ENCODE measurements at regions not wholly inside any gene's neighbourhood (a gene's known extent, or its start where the extent isn't known, plus 50 kb on each side); places are given as distances from the start of the nearest gene placed in this dataset.

GRCh38 chr14:59015482-59015881 lies 173.0 kb upstream of the DAAM1 start:
- intact Hi-C loops (cut with micrococcal nuclease): no loop called here
- Mint-ChIP-seq H3K4me3 (no peak overlapping the region), H3K4me1 (no peaks in the 10 kb centered on the region), H3K27ac (no peak overlapping the region), H3K9me3 (ENCODE audit: insufficient read depth) (peaks cover 6% of the 10 kb centered on the region), H3K27me3 (no peaks in the 10 kb centered on the region)
- ChIA-PET CTCF (no interaction called here), POLR2A (no interaction called here)
- DNase-seq (no peak), ATAC-seq (ENCODE audit: low read depth) (no peak)
- Histone ChIP-seq H2AFZ (ENCODE audit: insufficient read depth, low read depth, low read length, poor library complexity, severe bottlenecking) (no peak overlapping the region), H3K9ac (ENCODE audit: low read length) (no peak overlapping the region), H3K4me2 (replicated peaks; ENCODE audit: low read depth, low read length, poor library complexity, severe bottlenecking) (no peak overlapping the region), H3K27ac (ENCODE audit: low read length in 2 of 2) (no peak overlapping the region), H3K27me3 (replicated peaks in 1 of 4; ENCODE audit: control extremely low read depth in 1 of 4, control insufficient read depth in 3 of 4, insufficient read depth in 4 of 4, low read length in 3 of 4) (no peaks in the 10 kb centered on the region), H3K4me3 (ENCODE audit: control extremely low read depth in 1 of 5, extremely low read depth in 1 of 5, insufficient read depth in 1 of 5, low read depth in 2 of 5, low read length in 4 of 5) (no peak overlapping the region), H3K79me2 (ENCODE audit: control insufficient read depth, insufficient read depth, low read length) (no peaks in the 10 kb centered on the region), H3K36me3 (replicated peaks in 1 of 2; ENCODE audit: control extremely low read depth in 1 of 2, control insufficient read depth in 1 of 2, extremely low read depth in 1 of 2, insufficient read depth in 2 of 2, low read length in 1 of 2) (no peaks in the 10 kb centered on the region), H4K20me1 (ENCODE audit: control insufficient read depth, insufficient read depth, low read length, poor library complexity, severe bottlenecking) (no peaks in the 10 kb centered on the region), H3K4me1 (ENCODE audit: control insufficient read depth in 2 of 2, insufficient read depth in 2 of 2, low read length in 2 of 2) (no peaks in the 10 kb centered on the region), H3K9me3 (ENCODE audit: control extremely low read depth in 1 of 3, control insufficient read depth in 2 of 3, insufficient read depth in 1 of 3, low read length in 2 of 3) (peaks cover 0 to 21% (median 9%) of the 10 kb centered on the region in 3 donors)
- TF ChIP-seq CTCF (IDR thresholded peaks at IDR 0.05) (no peak), EZH2 (IDR thresholded peaks at IDR 0.05; ENCODE audit: borderline replicate concordance, insufficient read depth, low read depth, low read length, poor library complexity, severe bottlenecking) (no peak)
- WGBS (ENCODE audit: insufficient coverage): 100% methylated on average over 3 of the region's 3 CpGs

- intact Hi-C loops (cut with micrococcal nuclease): no loop called here
- ChIA-PET CTCF (no interaction called here), POLR2A (no interaction called here)
- H3K4me1 ChIP-seq (ENCODE audit: control insufficient read depth in 2 of 2, insufficient read depth in 2 of 2, low read length in 2 of 2): no peaks in the 10 kb centered on the region
- no peak overlapping the region for H3K27ac ChIP-seq (ENCODE audit: low read length in 2 of 2)
- no peak overlapping the region for H3K4me2 ChIP-seq (replicated peaks; ENCODE audit: low read depth, low read length, poor library complexity, severe bottlenecking)
- TF ChIP-seq CTCF (IDR thresholded peaks at IDR 0.05) (no peak), EZH2 (IDR thresholded peaks at IDR 0.05; ENCODE audit: borderline replicate concordance, insufficient read depth, low read depth, low read length, poor library complexity, severe bottlenecking) (no peak)
- WGBS (ENCODE audit: insufficient coverage): 100% methylated on average over 1 of the region's 5 CpGs
- Mint-ChIP-seq H3K27me3 (no peaks in the 10 kb centered on the region), H3K9me3 (ENCODE audit: insufficient read depth) (peaks cover 4% of the 10 kb centered on the region), H3K27ac (no peak overlapping the region), H3K4me3 (no peak overlapping the region), H3K4me1 (no peaks in the 10 kb centered on the region)
- ATAC-seq (ENCODE audit: low read depth) (no peak), DNase-seq (no peak)
- H3K9ac ChIP-seq (ENCODE audit: low read length): no peak overlapping the region
- no peaks in the 10 kb centered on the region for H3K36me3 ChIP-seq (replicated peaks in 1 of 2; ENCODE audit: control extremely low read depth in 1 of 2, control insufficient read depth in 1 of 2, extremely low read depth in 1 of 2, insufficient read depth in 2 of 2, low read length in 1 of 2)
- no peaks in the 10 kb centered on the region for H4K20me1 ChIP-seq (ENCODE audit: control insufficient read depth, insufficient read depth, low read length, poor library complexity, severe bottlenecking)
- H3K79me2 ChIP-seq (ENCODE audit: control insufficient read depth, insufficient read depth, low read length): no peaks in the 10 kb centered on the region
- H3K27me3 ChIP-seq (replicated peaks in 1 of 4; ENCODE audit: control extremely low read depth in 1 of 4, control insufficient read depth in 3 of 4, insufficient read depth in 4 of 4, low read length in 3 of 4): no peaks in the 10 kb centered on the region
- no peak overlapping the region for H2AFZ ChIP-seq (ENCODE audit: insufficient read depth, low read depth, low read length, poor library complexity, severe bottlenecking)
- peaks cover 0 to 18% (median 9%) of the 10 kb centered on the region in 3 donors for H3K9me3 ChIP-seq (ENCODE audit: control extremely low read depth in 1 of 3, control insufficient read depth in 2 of 3, insufficient read depth in 1 of 3, low read length in 2 of 3)
- no peak overlapping the region for H3K4me3 ChIP-seq (ENCODE audit: control extremely low read depth in 1 of 5, extremely low read depth in 1 of 5, insufficient read depth in 1 of 5, low read depth in 2 of 5, low read length in 4 of 5)
Measured at GRCh38 chr14:59017285-59017965, 171.0 kb upstream of the DAAM1 start.

Measured in B cell (primary cell).